Glutamatergic neuron (in vitro differentiated cells): ENCODE measurements at regions not wholly inside any gene's neighbourhood (a gene's known extent, or its start where the extent isn't known, plus 50 kb on each side); places are given as distances from the start of the nearest gene placed in this dataset.

Experiments
- DNase-seq: peaks from one replicate; pipeline ENCODE4 v3.0.0; 2022
- H3K27ac Mint-ChIP-seq: one replicate; pipeline ENCODE4 v1.8.0; 2020; ENCODE audit warnings: mild to moderate bottlenecking, mixed read lengths, inconsistent platforms; ENCODE audit not compliant: unreplicated experiment
- H3K27me3 Mint-ChIP-seq: one replicate; pipeline ENCODE4 v1.8.0; 2020; ENCODE audit warnings: mild to moderate bottlenecking, moderate library complexity, mixed read lengths, inconsistent platforms; ENCODE audit not compliant: unreplicated experiment
- H3K36me3 Mint-ChIP-seq: one replicate; pipeline ENCODE4 v1.8.0; 2020; ENCODE audit warnings: mild to moderate bottlenecking, mixed read lengths, inconsistent platforms; ENCODE audit not compliant: unreplicated experiment
- H3K4me1 Mint-ChIP-seq: one replicate; pipeline ENCODE4 v1.8.0; 2020; ENCODE audit warnings: mild to moderate bottlenecking, low read depth, mixed read lengths, inconsistent platforms; ENCODE audit not compliant: unreplicated experiment
- H3K4me3 Mint-ChIP-seq: one replicate; pipeline ENCODE4 v1.8.0; 2020; ENCODE audit warnings: mild to moderate bottlenecking, mixed read lengths, inconsistent platforms; ENCODE audit not compliant: unreplicated experiment
- H3K9me3 Mint-ChIP-seq: one replicate; pipeline ENCODE4 v1.8.0; 2020; ENCODE audit warnings: mild to moderate bottlenecking, moderate library complexity, mixed read lengths, inconsistent platforms; ENCODE audit not compliant: unreplicated experiment
- CTCF ChIP-seq: fragments of 200-600 bp; sonication (generic); IDR thresholded peaks from one replicate; pipeline ENCODE4 v1.5.0; 2021; ENCODE audit not compliant: partially characterized antibody, unreplicated experiment

- DNase-seq, result no peak
- Mint-ChIP-seq H3K27me3 (peaks cover 17% of the 10 kb centered on the region), H3K36me3 (peaks cover 15% of the 10 kb centered on the region), H3K4me1 (no peaks in the 10 kb centered on the region), H3K9me3 (peaks cover 37% of the 10 kb centered on the region), H3K4me3 (no peak overlapping the region), H3K27ac (peak overlapping the region; percentile 64)
- no peak for TF ChIP-seq CTCF
Observed at GRCh38 chr22:47446821-47447810, 684.7 kb downstream of the TBC1D22A start.

GRCh38 chr22:47446331-47446730 is 683.9 kb downstream of the TBC1D22A start:
- Mint-ChIP-seq H3K27me3 (peaks cover 17% of the 10 kb centered on the region), H3K36me3 (peaks cover 15% of the 10 kb centered on the region), H3K4me1 (no peaks in the 10 kb centered on the region), H3K27ac (no peak overlapping the region), H3K9me3 (peaks cover 37% of the 10 kb centered on the region), H3K4me3 (no peak overlapping the region)
- TF ChIP-seq CTCF, result no peak
- DNase-seq, result no peak

GRCh38 chr22:47445716-47446290 is 683.4 kb downstream of the TBC1D22A start:
- H3K27me3 Mint-ChIP-seq, result peaks cover 17% of the 10 kb centered on the region
- H3K27ac Mint-ChIP-seq, result no peak overlapping the region
- peaks cover 15% of the 10 kb centered on the region for H3K36me3 Mint-ChIP-seq
- no peaks in the 10 kb centered on the region for H3K4me1 Mint-ChIP-seq
- H3K4me3 Mint-ChIP-seq, result no peak overlapping the region
- TF ChIP-seq CTCF, result no peak
- DNase-seq, result no peak
- H3K9me3 Mint-ChIP-seq, result peaks cover 37% of the 10 kb centered on the region

- Mint-ChIP-seq H3K9me3 (peaks cover 37% of the 10 kb centered on the region), H3K36me3 (peaks cover 16% of the 10 kb centered on the region), H3K4me1 (no peaks in the 10 kb centered on the region), H3K27me3 (peaks cover 17% of the 10 kb centered on the region), H3K4me3 (no peak overlapping the region), H3K27ac (no peak overlapping the region)
- no peak for TF ChIP-seq CTCF
- no peak for DNase-seq
Observed at GRCh38 chr22:47445212-47445611, 682.8 kb downstream of the TBC1D22A start.

GRCh38 chr22:47444746-47445065 is 682.3 kb downstream of the TBC1D22A start:
- no peak overlapping the region for H3K4me3 Mint-ChIP-seq
- TF ChIP-seq CTCF, result no peak
- H3K9me3 Mint-ChIP-seq, result peaks cover 36% of the 10 kb centered on the region
- DNase-seq, result no peak
- peaks cover 14% of the 10 kb centered on the region for H3K27me3 Mint-ChIP-seq
- H3K27ac Mint-ChIP-seq, result no peak overlapping the region
- no peaks in the 10 kb centered on the region for H3K4me1 Mint-ChIP-seq
- H3K36me3 Mint-ChIP-seq, result peaks cover 18% of the 10 kb centered on the region
